Right lobe of liver (tissue), 6 donors: ENCODE measurements at regions not wholly inside any gene's neighbourhood (a gene's known extent, or its start where the extent isn't known, plus 50 kb on each side); places are given as distances from the start of the nearest gene placed in this dataset.

Experiments used
- ATAC-seq, 4 donors: fragments of 200-7000 bp; cut with Tn5 transposase; one replicate each; pipeline ENCODE4 v1.9.1; 2020; ENCODE audit warnings: mild to moderate bottlenecking in 4 of 4, moderate library complexity in 4 of 4
- DNase-seq, 3 donors: peaks; one replicate each; pipeline ENCODE4 v3.0.0-alpha.2; 2020
- H3K27ac ChIP-seq, 3 donors: fragments of 200-600 bp; one replicate each; pipeline ENCODE4 v1.8.0; 2022
- H3K27me3 ChIP-seq, 2 donors: fragments of 200-600 bp; one replicate each; pipeline ENCODE4 v1.8.0; 2022
- H3K36me3 ChIP-seq, 4 donors: fragments of 200-600 bp; sonication (generic) in 1 of 4; one replicate each; pipeline versions ENCODE4 v1.5.1 to v1.8.0; 2017 to 2022; ENCODE audit warnings: control low read depth in 1 of 4
- H3K4me1 ChIP-seq, 4 donors: fragments of 200-600 bp; sonication (generic) in 1 of 4; one replicate each; pipeline versions ENCODE4 v1.5.1 to v1.8.0; 2017 to 2022; ENCODE audit warnings: control low read depth in 1 of 4
- H3K4me3 ChIP-seq, 3 donors: fragments of 200-600 bp; one replicate each; pipeline ENCODE4 v1.8.0; 2022
- H3K9me3 ChIP-seq, 4 donors: fragments of 200-600 bp; sonication (generic) in 1 of 4; one replicate each; pipeline versions ENCODE4 v1.5.1 to v1.8.0; 2017 to 2022; ENCODE audit warnings: control low read depth in 1 of 4
- CTCF ChIP-seq, 4 donors: fragments of 200-600 bp in 3 of 4; fragments of 450-650 bp in 1 of 4; IDR thresholded peaks; one replicate each; pipeline versions ENCODE4 v1.5.1 to v1.8.0; 2016 to 2022; ENCODE audit warnings: antibody characterized with exemption in 4 of 4, mild to moderate bottlenecking in 2 of 4
- POLR2A ChIP-seq: fragments of 450-650 bp; IDR thresholded peaks from one replicate; pipeline ENCODE4 v1.6.1; 2017; ENCODE audit warnings: antibody characterized with exemption, mild to moderate bottlenecking
- WGBS: methylation state at CpG from one replicate; pipeline ENCODE4 v1.1.6; 2018; ENCODE audit warnings: low coverage, low lambda C conversion rate; ENCODE audit not compliant: insufficient coverage; ENCODE audit errors: missing lambda C conversion rate; 5-methylcytosine and 5-hydroxymethylcytosine counted together
- intact Hi-C, 2 donors: fragments of 100-400 bp; cut with DNase I; formaldehyde crosslinking; loops; one replicate each; pipeline versions ENCODE4 v1.11.2 to v1.14.1; 2022
- donor health status: DM: no; HTN: yes; CAD: no.
- donor health status: DM: no; HTN: no; CAD: no.
- donor health status: DM: no; HTN: no; CAD: no.
- donor health status: DM: no; HTN: yes; CAD: no.
- donor health status: DM: no; HTN: yes; CAD: no.

GRCh38 chr9:84538879-84539278 lies 130.7 kb upstream of the NTRK2 start:
- Histone ChIP-seq H3K9me3 (no peaks in the 10 kb centered on the region), H3K36me3 (no peaks in the 10 kb centered on the region), H3K4me1 (no peaks in the 10 kb centered on the region), H3K4me3 (no peak overlapping the region), H3K27me3 (no peaks in the 10 kb centered on the region), H3K27ac (no peak overlapping the region)
- 100% methylated on average over 1 of the region's 1 CpG for WGBS
- intact Hi-C loops, result no loop called here
- DNase-seq (no peak), ATAC-seq (no peak)
- no peak for TF ChIP-seq POLR2A
- no peak for TF ChIP-seq CTCF (IDR thresholded peaks at IDR 0.05)

- Histone ChIP-seq H3K27me3 (no peaks in the 10 kb centered on the region), H3K4me1 (no peaks in the 10 kb centered on the region), H3K4me3 (no peak overlapping the region), H3K36me3 (no peaks in the 10 kb centered on the region), H3K9me3 (no peaks in the 10 kb centered on the region), H3K27ac (no peak overlapping the region)
- TF ChIP-seq POLR2A, result no peak
- whole genome bisulfite sequencing, result 69% methylated on average over 3 of the region's 3 CpGs
- ATAC-seq, result no peak
- intact Hi-C loops, result no loop called here
- no peak for DNase-seq
These were observed 127.0 kb upstream of the NTRK2 start for GRCh38 chr9:84542554-84542953.

- H3K27me3 ChIP-seq, result no peaks in the 10 kb centered on the region
- ATAC-seq, result no peak
These were observed 115.4 kb upstream of the NTRK2 start for GRCh38 chr9:84554069-84554664.

GRCh38 chr9:84556556-84556955 lies 113.0 kb upstream of the NTRK2 start:
- Histone ChIP-seq H3K36me3 (no peaks in the 10 kb centered on the region), H3K4me1 (no peaks in the 10 kb centered on the region), H3K4me3 (no peak overlapping the region), H3K27ac (no peak overlapping the region), H3K9me3 (no peaks in the 10 kb centered on the region), H3K27me3 (no peaks in the 10 kb centered on the region)
- TF ChIP-seq CTCF (IDR thresholded peaks at IDR 0.05) (no peak), POLR2A (no peak)
- DNase-seq, result no peak
- WGBS, result 0% methylated on average over 1 of the region's 1 CpG
- intact Hi-C loops, result no loop called here
- no peak for ATAC-seq

More at GRCh38 chr9:84554069-84554664, 115.4 kb upstream of the NTRK2 start:
- 52% methylated on average over 1 of the region's 1 CpG for WGBS
- Histone ChIP-seq H3K4me1 (no peaks in the 10 kb centered on the region), H3K36me3 (no peaks in the 10 kb centered on the region), H3K27ac (no peak overlapping the region), H3K9me3 (no peaks in the 10 kb centered on the region), H3K4me3 (no peak overlapping the region)
- intact Hi-C loops, result no loop called here
- no peak for DNase-seq
- TF ChIP-seq CTCF (IDR thresholded peaks at IDR 0.05) (no peak), POLR2A (no peak)

- H3K4me3 ChIP-seq, result no peak overlapping the region
- no peaks in the 10 kb centered on the region for H3K36me3 ChIP-seq
- H3K27ac ChIP-seq, result no peak overlapping the region
- DNase-seq, result no peak
- H3K27me3 ChIP-seq, result no peaks in the 10 kb centered on the region
- TF ChIP-seq CTCF (IDR thresholded peaks at IDR 0.05), result no peak
- no peak for TF ChIP-seq POLR2A
- 46% methylated on average over 4 of the region's 4 CpGs for WGBS
- no peaks in the 10 kb centered on the region for H3K4me1 ChIP-seq
- H3K9me3 ChIP-seq, result no peaks in the 10 kb centered on the region
- intact Hi-C loops, result no loop called here
- no peak for ATAC-seq
These were observed 111.8 kb upstream of the NTRK2 start for GRCh38 chr9:84557751-84558150.
